Left ventricle myocardium superior (tissue), 1 donor: ENCODE measurements at regions not wholly inside any gene's neighbourhood (a gene's known extent, or its start where the extent isn't known, plus 50 kb on each side); places are given as distances from the start of the nearest gene placed in this dataset.

Source experiments
- ATAC-seq: fragments of 200-7000 bp; cut with Tn5 transposase; one replicate; pipeline ENCODE4 v1.9.1; 2020; ENCODE audit warnings: mild to moderate bottlenecking, moderate library complexity
- DNase-seq: peaks from one replicate; pipeline ENCODE4 v3.0.0-alpha.2; 2020
- intact Hi-C: fragments of 100-400 bp; cut with micrococcal nuclease; formaldehyde crosslinking; loops from one replicate; pipeline ENCODE4 v1.11.0; 2022
- donor health status: DM: no; HTN: yes; CAD: no; lungs with severe emphysema.

DNA sequence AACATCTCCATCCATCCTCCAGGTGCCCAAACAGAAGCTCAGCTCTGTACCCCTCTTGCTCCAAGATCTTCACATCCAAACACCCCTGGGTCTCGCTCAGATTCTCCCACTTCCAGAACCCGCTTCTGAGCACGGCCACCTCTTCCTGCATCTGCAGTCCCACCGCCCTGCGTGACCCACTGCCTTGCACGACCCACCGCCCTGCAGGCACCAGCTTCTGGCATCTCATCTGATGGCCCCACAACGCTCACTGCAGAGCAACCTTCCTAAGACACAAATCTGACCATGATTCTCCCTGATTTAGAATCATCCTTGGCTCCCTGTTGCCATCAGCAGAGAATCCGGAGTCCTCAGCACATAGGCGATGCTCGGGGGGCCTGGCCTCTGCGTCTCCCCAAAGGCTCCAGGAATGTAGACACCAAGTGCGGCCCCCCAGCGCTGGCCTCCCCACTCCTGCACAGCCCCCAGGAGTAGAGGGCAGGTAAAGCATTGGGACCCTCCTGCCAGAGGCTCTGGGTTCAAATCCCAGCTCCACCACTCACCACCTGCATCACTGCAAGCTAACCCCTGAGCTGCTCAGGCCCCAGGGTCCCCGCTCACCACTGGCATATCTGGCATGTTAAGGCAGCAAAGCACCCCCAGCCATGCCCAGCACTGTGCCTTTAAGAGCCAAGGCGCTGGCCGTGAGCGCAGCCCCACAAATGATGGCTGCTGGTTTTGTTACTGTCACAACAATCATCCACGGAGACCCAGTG is 459.3 kb downstream of the BRD1 start:
- intact Hi-C loops = no loop called here
- DNase-seq = no peak
- ATAC-seq = no peak

DNA sequence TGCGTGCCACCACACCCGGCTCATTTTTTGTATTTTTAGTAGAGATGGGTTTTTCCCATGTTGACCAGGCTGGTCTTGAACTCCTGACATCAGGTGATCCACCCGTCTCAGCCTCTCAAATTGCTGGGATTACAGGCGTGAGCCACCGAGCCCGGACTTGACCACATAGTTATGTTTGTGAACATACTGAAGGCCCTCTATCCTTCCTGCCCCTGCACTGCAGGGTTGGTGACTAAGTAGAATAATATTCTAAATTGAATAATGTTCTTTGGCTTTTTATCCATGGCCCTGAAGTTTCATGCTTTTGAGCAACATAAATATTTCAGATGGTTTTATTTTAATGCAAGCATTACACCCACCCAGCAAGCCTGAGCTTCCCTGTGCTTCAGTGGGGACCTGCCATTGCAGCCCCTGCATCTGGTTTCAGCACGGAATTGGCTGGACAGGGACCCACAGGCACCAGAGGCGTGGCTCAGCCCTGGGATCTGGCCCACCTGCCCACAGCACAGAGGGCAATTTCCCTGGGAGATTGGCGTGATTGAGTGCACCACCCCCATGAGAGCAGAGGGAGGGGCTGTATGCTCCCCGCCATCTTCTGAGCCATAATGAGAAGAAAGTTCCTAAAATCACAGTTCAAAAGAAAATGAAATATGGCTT is 460.5 kb downstream of the BRD1 start:
- intact Hi-C loops = no loop called here
- ATAC-seq (no peak), DNase-seq (no peak)

DNA sequence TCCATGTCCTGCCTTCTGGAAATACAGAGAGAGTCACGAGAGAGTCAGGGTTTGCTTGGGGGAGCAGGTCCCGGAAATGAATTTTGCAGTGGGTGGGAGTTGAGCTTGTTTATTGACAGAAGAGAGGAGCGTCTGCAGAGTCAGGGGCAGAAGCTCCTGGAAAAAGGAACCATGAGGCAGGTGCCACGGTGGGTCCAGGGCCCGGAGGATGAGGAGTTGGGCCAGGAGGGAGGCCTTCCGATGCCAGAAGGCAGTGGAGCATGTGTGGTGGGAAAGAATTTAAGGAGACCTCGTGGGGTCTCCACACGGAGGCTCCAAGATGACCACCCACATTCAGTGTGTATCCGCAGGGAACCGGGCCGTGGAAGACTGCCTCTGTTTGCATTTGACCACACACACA is 461.2 kb downstream of the BRD1 start:
- no peak for ATAC-seq
- intact Hi-C loops = no loop called here
- DNase-seq = no peak

DNA sequence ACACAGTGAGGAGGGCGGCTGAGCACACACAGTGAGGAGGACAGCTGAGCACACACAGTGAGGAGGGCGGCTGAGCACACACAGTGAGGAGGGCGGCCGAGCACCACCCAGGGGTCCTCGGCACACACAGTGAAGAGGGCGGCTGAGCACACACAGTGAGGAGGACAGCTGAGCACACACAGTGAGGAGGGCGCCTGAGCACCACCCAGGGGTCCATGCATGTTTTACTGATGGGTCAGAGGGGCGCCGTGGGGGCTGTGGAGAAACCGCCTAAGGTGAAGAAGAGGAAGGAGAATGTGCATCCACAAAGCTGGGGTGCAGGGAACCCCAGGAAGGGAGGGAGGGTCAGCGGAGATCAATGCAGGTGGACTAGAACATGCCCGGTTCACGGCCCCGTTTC is 461.8 kb downstream of the BRD1 start:
- DNase-seq (no peak), ATAC-seq (no peak)
- intact Hi-C loops = no loop called here

DNA sequence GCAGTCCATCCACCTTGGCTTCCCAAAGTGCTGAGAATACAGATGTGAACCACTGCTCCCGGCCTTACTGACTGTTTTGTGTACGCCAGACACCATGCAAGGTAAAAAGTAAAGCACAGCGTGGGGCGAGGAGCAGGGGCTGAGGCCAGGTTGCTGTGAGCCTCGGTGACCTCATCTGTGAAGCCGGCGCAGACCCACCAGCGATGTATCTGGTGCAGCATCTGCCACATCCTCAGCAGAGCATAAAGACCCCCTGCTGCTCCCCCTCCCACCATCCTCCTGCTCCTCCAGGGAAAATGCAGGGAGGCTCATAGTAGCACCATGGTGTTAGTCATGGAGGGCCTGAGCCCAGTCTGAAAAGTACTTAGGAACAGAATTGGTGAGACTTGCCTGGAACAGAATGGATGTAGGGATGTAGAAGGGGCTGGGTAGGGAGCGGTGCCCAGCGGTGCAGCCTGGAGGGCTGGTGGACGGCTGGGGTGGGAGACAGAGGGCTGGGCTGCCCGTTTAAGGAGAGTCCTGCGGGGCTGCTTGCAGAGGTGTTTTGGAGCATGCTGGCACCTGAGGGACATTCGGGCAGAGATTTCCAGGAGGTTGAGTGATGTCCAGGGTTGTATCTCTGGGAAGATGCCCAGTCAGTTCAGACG is 462.4 kb downstream of the BRD1 start:
- no peak for ATAC-seq
- intact Hi-C loops = no loop called here
- no peak for DNase-seq

DNA sequence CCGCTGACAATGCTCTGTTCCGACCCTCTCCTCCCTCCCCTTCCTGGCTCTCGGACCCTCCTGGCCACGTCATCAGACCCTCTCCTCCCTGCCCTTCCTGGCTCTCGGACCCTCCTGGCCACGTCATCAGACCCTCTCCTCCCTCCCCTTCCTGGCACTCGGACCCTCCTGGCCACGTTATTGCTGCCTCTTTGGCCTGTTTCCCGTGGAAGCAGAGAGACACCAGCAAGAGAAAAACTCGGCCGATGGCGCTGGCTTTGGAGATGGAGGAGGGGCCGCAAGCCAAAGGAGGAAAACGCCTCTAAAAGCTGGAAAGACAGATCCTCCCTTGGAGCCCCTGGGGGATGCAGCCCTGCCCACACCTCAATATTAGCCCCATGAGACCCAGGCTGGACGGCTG is 463.3 kb downstream of the BRD1 start:
- no peak for ATAC-seq
- no peak for DNase-seq
- intact Hi-C loops = no loop called here

DNA sequence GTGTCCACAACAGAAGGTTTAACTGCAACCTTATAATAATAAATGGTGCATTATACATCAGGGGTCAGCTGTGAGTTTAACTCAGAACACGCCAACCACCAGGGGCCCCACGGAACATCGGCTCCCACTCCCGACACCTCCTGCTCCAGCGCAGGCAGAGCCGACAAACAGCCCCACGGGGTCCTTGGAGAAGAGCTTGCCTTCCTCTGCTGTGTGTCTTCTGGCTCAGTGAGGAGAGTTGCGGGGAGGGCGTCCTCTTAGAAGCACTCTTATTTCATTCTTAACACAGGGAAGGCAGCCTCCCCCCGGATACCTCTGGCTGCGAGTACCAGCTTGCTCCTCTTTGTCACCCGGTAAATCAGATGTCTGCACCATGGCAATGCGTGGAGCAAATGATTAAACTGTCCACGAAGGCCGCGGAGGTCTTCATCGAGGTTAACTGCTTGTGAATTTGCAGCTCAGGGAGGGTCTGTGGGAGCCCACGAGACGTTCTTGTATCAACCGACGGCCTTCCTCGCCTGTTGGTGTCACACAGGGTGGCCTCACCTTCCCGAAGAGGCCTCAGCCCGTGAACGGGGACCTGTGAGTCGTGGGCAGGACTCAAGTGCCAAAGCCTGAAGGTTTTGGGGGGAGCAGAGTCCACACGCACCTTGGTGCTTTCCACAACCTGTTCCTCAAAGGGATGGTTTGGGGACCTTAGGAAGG is 464.0 kb downstream of the BRD1 start:
- ATAC-seq (no peak), DNase-seq (no peak)
- intact Hi-C loops = no loop called here

DNA sequence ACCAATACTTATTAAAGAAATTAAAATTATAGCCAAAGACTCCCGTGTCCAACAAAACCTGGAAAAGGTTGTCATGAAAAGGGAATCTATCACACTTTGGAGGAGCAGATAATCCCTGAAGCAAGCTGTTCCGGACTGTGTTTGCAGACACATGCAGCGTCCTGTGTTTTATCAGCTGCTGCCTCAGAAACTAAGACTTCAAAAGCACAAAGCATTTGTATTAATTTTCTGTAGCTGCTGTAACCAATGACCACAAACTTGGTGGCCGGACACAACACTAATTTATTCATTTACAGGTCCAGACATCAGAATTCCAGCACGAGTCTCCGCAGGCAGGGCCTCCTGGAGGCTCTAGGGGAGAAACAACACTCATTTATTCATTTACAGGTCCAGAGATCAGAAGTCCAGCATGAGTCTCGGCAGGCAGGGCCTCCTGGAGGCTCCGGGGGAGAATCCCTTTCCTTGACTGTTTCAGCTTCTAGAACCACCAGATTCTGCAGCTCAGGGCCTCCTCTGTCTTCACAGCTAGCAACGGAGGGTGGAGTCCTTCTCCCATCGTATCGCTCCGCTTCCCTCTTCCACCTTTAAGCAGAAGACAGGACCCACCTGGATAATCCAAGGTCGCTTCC is 465.3 kb downstream of the BRD1 start:
- intact Hi-C loops = no loop called here
- DNase-seq (no peak), ATAC-seq (no peak)

DNA sequence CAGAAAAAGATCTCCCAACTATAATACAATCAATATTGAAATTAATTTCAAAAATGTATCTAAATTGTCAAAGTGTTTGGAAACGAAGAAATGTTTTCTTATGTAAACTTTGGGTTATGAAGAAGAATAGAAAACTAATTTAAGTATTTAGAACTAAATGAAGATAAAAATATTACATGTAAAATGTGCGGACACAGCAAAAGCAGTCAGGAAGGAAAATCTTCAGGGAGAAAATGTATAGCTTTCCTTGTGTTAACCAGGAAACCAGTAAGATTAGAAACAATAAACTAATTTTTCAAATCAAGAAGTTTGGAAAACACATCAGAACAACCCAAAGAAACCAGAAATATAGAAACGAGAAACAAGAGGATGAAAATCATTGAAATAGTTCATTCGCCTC is 466.5 kb downstream of the BRD1 start:
- no peak for ATAC-seq
- intact Hi-C loops = no loop called here
- DNase-seq = no peak

DNA sequence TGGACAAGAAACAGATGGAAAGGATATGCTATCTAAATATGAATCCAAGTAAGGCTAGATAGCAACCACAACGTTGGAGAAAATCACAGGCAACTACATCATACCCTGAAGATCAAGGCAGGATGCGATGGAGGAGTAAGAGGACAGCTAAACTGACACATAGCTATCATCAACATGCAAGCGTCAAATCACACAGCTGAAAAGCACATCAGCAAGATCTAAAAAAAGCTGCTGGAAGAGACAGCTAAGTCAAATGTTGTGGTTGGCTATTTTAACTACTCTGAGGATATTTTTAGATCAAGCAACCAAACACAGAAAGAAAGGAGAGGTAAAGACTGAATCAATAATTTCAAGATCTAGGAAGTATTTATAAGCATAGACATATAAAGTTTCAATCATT is 466.9 kb downstream of the BRD1 start:
- intact Hi-C loops = no loop called here
- ATAC-seq (no peak), DNase-seq (no peak)

DNA sequence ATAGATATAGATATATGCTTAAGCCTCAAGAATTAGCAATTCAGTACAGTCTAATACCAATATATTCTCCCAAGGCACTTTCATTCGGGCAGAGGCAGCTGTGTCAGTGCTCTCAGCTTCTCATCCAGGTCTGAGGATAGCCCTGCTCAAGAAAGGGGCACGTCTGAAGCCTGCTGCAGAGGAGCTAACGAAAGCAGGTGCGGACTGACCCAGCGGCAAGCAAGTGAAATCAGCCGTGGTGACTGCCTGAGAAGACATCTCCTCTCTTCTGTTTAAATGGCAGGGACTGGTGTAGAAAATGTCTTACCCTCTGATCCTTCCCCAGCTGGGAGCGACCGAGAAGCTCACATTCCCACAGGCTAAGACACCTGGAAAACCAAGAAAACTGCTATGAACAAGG is 468.6 kb downstream of the BRD1 start:
- no peak for ATAC-seq
- intact Hi-C loops = no loop called here
- DNase-seq = no peak

DNA sequence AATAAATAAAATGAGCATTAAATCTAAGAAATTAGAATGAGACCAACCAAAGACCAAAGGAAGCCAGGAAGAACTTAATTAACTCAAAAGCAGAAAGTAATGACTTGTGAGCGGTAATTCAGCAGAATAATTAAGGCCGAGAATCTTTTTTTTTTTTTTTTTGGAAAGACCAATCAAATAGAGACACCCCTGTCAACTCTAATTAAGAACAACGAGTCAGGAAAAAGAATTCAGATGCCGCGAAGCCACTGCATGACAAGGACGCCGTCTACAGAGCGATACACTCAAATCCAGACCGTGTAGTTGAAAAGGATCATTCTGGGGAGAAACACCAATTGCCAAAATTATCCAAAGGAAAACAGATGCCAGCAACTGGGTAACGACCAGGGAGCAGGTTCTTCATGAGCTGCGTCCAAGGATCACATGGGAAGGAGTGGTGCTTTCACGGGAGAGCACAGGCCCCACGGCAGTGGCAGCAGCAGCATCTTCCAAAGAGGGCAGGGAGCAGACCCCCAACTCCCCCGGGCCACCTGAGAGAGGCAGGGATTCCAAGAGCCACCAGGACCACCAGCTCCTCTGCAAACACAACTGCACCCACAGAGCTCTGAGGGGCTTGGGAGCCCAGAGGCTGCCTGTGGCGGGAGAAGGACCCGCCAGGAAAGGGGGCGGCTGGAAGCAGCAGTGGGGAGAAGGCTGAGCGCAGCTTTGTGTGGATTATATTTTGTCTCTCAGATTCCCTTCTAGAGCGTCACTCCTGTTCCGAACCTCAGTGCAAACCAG is 469.8 kb downstream of the BRD1 start:
- DNase-seq = no peak
- intact Hi-C loops = no loop called here
- ATAC-seq = no peak

DNA sequence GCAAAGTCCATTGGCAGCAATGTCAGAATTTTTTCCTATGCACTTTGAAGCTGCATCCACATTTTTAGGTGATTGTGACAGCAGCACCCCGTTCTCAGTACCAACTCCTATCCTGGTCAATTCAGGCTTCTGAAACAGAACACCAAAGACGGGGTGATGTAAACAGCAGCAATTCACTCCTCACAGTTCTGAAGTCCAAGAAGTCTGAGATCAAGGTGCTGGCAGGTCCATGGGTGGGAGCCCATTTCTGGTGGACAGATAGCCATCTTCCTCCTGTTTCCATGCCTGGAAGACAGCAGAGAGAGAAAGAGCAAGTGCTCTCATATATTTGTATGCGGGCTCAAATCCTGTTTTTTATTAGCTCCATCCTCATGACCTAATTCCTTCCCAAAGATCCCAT is 471.2 kb downstream of the BRD1 start:
- no peak for DNase-seq
- intact Hi-C loops = no loop called here
- no peak for ATAC-seq

DNA sequence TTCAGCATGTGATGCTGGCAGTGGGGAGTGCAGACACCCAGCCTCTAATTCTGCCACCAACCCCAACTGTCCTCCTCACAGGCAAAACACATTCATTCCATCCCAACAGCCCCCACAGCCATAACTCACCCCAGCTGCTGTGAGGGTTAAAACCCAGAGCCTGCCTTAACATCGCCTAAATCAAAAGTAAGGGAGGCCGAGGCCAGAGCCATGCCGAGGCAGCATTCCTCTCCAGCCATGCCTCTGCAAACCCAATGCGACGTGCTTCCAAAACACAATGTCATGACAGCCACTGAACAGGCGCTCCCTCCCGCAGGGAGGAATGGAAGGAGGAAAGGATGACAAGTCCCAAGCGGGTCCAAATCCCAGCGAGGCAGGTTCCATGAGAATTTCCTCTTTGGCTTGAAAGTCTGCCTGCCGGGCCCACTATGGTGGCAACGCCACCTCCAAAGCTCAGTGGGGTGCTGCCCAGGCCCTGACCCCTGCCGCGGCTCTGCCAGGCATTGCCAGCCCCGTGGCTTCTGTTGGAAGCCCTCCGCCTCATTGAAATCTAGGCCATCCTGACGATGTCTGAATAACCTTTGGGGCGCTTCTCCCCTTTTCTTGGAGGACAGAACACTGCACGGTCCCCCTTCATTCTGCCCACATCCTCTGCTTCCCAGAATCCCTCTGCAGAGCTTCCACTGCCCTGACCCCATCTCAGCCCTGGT is 472.3 kb downstream of the BRD1 start:
- no peak for DNase-seq
- ATAC-seq = no peak
- intact Hi-C loops = no loop called here

DNA sequence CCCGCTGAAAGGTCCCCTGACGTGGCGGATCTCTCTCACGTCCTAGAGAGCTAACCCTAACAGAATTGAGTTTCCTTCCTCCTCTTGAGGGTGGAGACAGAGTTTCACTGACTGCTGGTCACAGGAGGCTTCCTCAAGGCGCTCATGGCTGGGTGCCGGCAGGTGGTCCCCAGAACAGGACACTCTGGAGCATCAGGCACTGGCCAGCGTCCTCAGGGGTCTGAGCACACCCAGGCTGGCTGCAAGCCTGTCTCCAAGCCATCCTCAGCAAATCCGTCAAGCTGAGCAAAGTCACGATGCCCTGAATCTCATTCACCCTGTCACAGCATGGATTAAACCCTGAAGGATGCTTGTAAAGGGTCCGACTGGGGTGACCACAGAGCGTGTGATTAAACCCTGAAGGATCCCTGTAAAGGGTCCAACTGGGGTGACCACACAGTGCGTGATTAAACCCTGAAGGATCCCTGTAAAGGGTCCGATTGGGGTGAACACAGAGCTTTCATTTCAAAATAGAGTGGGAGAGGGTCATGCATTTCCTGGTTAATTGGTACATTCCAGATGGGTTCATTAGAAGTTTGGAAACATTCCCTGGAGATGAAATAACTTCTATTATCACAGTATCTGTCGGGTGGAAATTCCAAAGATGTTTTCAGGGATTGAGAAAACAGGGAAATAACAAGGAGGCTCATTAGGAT is 473.0 kb downstream of the BRD1 start:
- DNase-seq (no peak), ATAC-seq (no peak)
- intact Hi-C loops = no loop called here

DNA sequence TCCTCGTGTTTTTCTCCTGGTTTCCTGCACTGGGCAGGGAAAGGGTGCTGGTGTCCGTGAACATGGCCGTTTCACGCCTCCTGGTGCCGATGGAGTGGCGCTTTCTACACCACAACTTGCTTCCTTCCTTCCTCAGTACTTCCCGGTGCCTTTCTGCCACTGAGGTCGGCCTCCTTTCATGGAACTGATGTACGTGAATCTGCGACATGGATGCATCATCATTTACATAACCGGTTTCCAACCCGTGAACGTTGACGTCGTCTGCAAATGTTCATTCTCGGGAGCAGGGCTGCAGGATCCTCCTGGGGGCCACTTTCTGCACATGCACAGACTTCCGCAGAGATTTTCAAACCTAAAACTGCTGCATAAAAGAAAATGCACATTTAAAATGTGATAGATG is 474.4 kb downstream of the BRD1 start:
- DNase-seq = no peak
- no peak for ATAC-seq
- intact Hi-C loops = no loop called here

DNA sequence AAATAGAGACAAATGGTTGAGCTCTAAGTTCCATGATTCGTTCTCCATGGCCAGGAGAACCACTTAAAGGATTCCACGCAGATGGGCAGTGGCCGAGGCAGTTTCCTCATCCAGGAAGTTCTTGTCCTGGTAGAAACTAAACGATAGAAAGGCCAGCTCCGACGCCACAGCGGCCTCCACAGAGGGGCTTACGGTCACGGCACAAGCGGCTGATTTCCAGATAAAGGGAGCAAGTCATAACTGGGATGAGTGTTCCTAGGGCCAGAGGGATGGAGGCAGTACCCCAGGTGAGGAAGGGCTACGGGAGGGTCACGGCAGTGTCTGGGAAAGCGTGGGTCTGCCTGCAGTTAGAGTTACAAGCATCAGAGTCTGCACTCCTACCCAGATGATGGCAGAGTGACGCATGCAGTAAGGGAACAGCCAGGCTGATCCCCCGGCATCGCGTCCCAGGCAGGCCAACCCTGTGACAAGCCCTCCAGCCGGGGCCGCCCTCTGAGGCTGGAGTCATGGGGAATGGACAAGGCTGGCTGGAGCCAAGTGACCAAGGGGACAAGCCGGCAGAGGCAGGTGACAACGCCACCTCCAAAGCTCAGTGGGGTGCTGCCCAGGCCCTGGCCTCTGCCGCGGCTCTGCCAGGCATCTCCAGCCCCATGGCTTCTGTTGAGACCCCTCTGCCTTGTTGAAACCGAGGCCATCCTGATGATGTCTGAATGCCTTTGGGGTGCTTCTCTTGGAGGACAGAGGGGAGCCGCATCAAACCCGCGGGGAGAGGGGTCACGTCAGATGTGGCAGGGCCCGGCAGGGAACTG is 475.1 kb downstream of the BRD1 start:
- DNase-seq (no peak), ATAC-seq (no peak)
- intact Hi-C loops = no loop called here
